ENCODE measurements at regions not wholly inside any gene's neighbourhood (a gene's known extent, or its start where the extent isn't known, plus 50 kb on each side); places are given as distances from the start of the nearest gene placed in this dataset.
A peak's percentile ranks its signal among the peaks of the same experiment; 100 is the strongest.

DNA sequence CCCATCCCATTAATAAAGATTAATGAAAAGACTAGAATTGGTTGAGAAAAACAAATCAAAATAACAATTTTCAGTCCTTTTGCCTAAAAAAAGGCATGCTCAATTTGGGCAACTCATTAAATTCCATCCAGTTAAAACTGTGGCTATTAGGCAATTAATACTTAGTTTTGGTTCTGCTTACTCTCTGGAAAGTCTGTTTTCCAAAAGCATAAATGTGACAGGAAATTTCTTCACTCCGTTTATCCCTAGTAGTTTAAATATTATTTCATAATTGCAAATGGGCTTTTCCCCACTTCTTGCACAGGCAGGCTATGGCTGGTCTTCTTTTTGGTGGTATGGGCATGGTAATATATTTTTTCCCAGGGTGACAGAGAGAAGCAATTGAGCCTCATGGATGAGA is 373.3 kb upstream of the KLF4 start:
- Mint-ChIP-seq H3K27ac (peak overlapping the region; percentile 82 to 96 (median 92)), H3K27me3 (ENCODE audit: low read depth in 3 of 3) (peaks cover 0 to 4% (median 1%) of the 10 kb centered on the region in 3 donors), H3K4me3 (peak overlapping the region in 1 of 2 donors; percentile 20), H3K9me3 (peaks cover 0 to 6% (median 3%) of the 10 kb centered on the region in 7 donors), H3K4me1 (peaks cover 72% of the 10 kb centered on the region), H3K36me3 (peaks cover 0 to 3% of the 10 kb centered on the region in 2 donors)
- Histone ChIP-seq H3K4me2 (replicated peaks; ENCODE audit: extremely low read depth, low read length, poor library complexity, severe bottlenecking) (peak overlapping the region; percentile 33), H2AFZ (ENCODE audit: insufficient read depth, low read depth, low read length, poor library complexity, severe bottlenecking) (no peak overlapping the region), H3K9ac (ENCODE audit: insufficient read depth, low read length, poor library complexity, severe bottlenecking) (no peak overlapping the region), H4K20me1 (ENCODE audit: insufficient read depth, low read length) (no peaks in the 10 kb centered on the region), H3K4me3 (replicated peaks in 1 of 3; ENCODE audit: low read depth in 2 of 3, low read length in 3 of 3) (peak overlapping the region in 1 of 3 experiments; percentile 33), H3K27me3 (ENCODE audit: control insufficient read depth in 2 of 2, insufficient read depth in 2 of 2, low read length in 2 of 2) (no peaks in the 10 kb centered on the region), H3K36me3 (replicated peaks in 1 of 2; ENCODE audit: control insufficient read depth in 1 of 2, insufficient read depth in 2 of 2, low read length in 2 of 2) (no peaks in the 10 kb centered on the region), H3K9me3 (replicated peaks in 1 of 2; ENCODE audit: control insufficient read depth in 1 of 2, insufficient read depth in 1 of 2, low read length in 2 of 2) (peaks cover 0 to 3% of the 10 kb centered on the region in 2 donors), H3K27ac (ENCODE audit: low read depth in 1 of 2, low read length in 2 of 2) (peak overlapping the region; percentile 53 to 75), H3K4me1 (ENCODE audit: control insufficient read depth in 1 of 2, insufficient read depth in 2 of 2, low read length in 2 of 2) (peaks cover 72 to 79% of the 10 kb centered on the region in 2 donors), H3K79me2 (ENCODE audit: insufficient read depth, low read length) (no peaks in the 10 kb centered on the region)
- DNase-seq: peak in 2 of 3 donors; percentile 74 to 75
- WGBS (ENCODE audit: insufficient coverage): no CpG with 5 or more reads among the region's 1 CpG
- TF ChIP-seq, protein P1, sequence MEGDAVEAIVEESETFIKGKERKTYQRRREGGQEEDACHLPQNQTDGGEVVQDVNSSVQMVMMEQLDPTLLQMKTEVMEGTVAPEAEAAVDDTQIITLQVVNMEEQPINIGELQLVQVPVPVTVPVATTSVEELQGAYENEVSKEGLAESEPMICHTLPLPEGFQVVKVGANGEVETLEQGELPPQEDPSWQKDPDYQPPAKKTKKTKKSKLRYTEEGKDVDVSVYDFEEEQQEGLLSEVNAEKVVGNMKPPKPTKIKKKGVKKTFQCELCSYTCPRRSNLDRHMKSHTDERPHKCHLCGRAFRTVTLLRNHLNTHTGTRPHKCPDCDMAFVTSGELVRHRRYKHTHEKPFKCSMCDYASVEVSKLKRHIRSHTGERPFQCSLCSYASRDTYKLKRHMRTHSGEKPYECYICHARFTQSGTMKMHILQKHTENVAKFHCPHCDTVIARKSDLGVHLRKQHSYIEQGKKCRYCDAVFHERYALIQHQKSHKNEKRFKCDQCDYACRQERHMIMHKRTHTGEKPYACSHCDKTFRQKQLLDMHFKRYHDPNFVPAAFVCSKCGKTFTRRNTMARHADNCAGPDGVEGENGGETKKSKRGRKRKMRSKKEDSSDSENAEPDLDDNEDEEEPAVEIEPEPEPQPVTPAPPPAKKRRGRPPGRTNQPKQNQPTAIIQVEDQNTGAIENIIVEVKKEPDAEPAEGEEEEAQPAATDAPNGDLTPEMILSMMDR (IDR thresholded peaks at IDR 0.05): no peak
- intact Hi-C loops (cut with micrococcal nuclease): no loop called here

DNA sequence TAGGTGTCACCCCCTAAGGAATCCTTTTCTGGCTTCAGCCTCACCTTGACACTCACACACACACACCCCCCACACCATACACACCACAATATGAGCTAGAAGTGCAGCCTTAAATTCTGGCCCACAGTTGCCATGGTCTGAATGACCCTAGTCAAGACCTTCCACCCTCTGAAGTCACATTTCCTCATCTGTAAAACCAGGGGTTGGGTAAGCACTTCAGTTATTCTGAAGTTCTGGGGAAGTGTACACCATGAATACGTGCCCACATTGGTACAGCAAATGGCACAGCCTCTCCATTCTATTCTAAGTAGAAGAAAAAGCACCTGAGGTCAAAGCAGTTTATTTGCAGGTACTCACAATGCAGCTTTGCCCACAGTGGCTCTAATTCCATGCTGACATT is 372.8 kb upstream of the KLF4 start:
- H3K4me2 ChIP-seq (replicated peaks; ENCODE audit: extremely low read depth, low read length, poor library complexity, severe bottlenecking): peak overlapping the region; percentile 33
- no peaks in the 10 kb centered on the region for H4K20me1 ChIP-seq (ENCODE audit: insufficient read depth, low read length)
- no peaks in the 10 kb centered on the region for H3K27me3 ChIP-seq (ENCODE audit: control insufficient read depth in 2 of 2, insufficient read depth in 2 of 2, low read length in 2 of 2)
- intact Hi-C loops (cut with micrococcal nuclease): no loop called here
- TF ChIP-seq, protein P1 (IDR thresholded peaks at IDR 0.05): no peak
- no peak overlapping the region for H3K9ac ChIP-seq (ENCODE audit: insufficient read depth, low read length, poor library complexity, severe bottlenecking)
- H3K4me1 ChIP-seq (ENCODE audit: control insufficient read depth in 1 of 2, insufficient read depth in 2 of 2, low read length in 2 of 2): peaks cover 67 to 74% of the 10 kb centered on the region in 2 donors
- Mint-ChIP-seq H3K4me1 (peaks cover 66% of the 10 kb centered on the region), H3K27ac (peak overlapping the region; percentile 89 to 96 (median 92)), H3K4me3 (no peak overlapping the region), H3K27me3 (ENCODE audit: low read depth in 3 of 3) (peaks cover 0 to 4% (median 1%) of the 10 kb centered on the region in 3 donors), H3K36me3 (peaks cover 0 to 3% of the 10 kb centered on the region in 2 donors), H3K9me3 (peaks cover 0 to 5% (median 3%) of the 10 kb centered on the region in 7 donors)
- H3K79me2 ChIP-seq (ENCODE audit: insufficient read depth, low read length): no peaks in the 10 kb centered on the region
- DNase-seq: peak; percentile 38 to 72 (median 68)
- peaks cover 0 to 3% of the 10 kb centered on the region in 2 donors for H3K9me3 ChIP-seq (replicated peaks in 1 of 2; ENCODE audit: control insufficient read depth in 1 of 2, insufficient read depth in 1 of 2, low read length in 2 of 2)
- WGBS (ENCODE audit: insufficient coverage): 0% methylated on average over 1 of the region's 1 CpG
- H3K4me3 ChIP-seq (replicated peaks in 1 of 3; ENCODE audit: low read depth in 2 of 3, low read length in 3 of 3): peak overlapping the region in 1 of 3 experiments; percentile 33
- H2AFZ ChIP-seq (ENCODE audit: insufficient read depth, low read depth, low read length, poor library complexity, severe bottlenecking): no peak overlapping the region
- no peaks in the 10 kb centered on the region for H3K36me3 ChIP-seq (replicated peaks in 1 of 2; ENCODE audit: control insufficient read depth in 1 of 2, insufficient read depth in 2 of 2, low read length in 2 of 2)
- peak overlapping the region; percentile 11 to 75 for H3K27ac ChIP-seq (ENCODE audit: low read depth in 1 of 2, low read length in 2 of 2)

Measured in CD14-positive monocyte (primary cell).